Loucy (cell line): ENCODE measurements at regions not wholly inside any gene's neighbourhood (a gene's known extent, or its start where the extent isn't known, plus 50 kb on each side); places are given as distances from the start of the nearest gene placed in this dataset.

Experiments
- H2AFZ ChIP-seq: fragments of 200-600 bp; sonication (generic); 2 replicates; pipeline ENCODE4 v1.6.0; 2016; ENCODE audit warnings: antibody characterized with exemption, mild to moderate bottlenecking, low read length, moderate library complexity
- H3F3A ChIP-seq: fragments of 200-600 bp; 2 replicates; pipeline ENCODE4 v1.6.0; 2016; ENCODE audit warnings: antibody characterized with exemption, low read depth, mild to moderate bottlenecking
- H3K27me3 ChIP-seq: fragments of 200-600 bp; sonication (generic); 2 replicates; pipeline ENCODE4 v1.6.1; 2014; ENCODE audit warnings: low read length, mild to moderate bottlenecking; ENCODE audit not compliant: insufficient read depth, poor library complexity, severe bottlenecking
- H3K36me3 ChIP-seq: fragments of 200-600 bp; sonication (generic); 2 replicates; pipeline ENCODE4 v1.6.1; 2016; ENCODE audit warnings: low read length; ENCODE audit not compliant: insufficient read depth
- H3K4me1 ChIP-seq: fragments of 200-600 bp; sonication (generic); 2 replicates; pipeline ENCODE4 v1.5.1; 2014; ENCODE audit warnings: low read length, mild to moderate bottlenecking; ENCODE audit not compliant: insufficient read depth, poor library complexity, severe bottlenecking
- H3K4me2 ChIP-seq: fragments of 200-600 bp; sonication (generic); 2 replicates; pipeline ENCODE4 v1.6.0; 2014; ENCODE audit warnings: antibody characterized with exemption, low read length, low read depth, mild to moderate bottlenecking; ENCODE audit not compliant: poor library complexity, severe bottlenecking
- H3K4me3 ChIP-seq: fragments of 200-600 bp; sonication (generic); 2 replicates; pipeline ENCODE4 v1.5.1; 2014; ENCODE audit warnings: low read length, mild to moderate bottlenecking, mixed read lengths; ENCODE audit not compliant: poor library complexity, severe bottlenecking
- H3K79me2 ChIP-seq: fragments of 200-600 bp; sonication (generic); 2 replicates; pipeline ENCODE4 v1.6.1; 2014; ENCODE audit warnings: low read length; ENCODE audit not compliant: insufficient read depth
- H3K9ac ChIP-seq: fragments of 200-600 bp; sonication (generic); 2 replicates; pipeline ENCODE4 v1.6.0; 2014; ENCODE audit warnings: mild to moderate bottlenecking, low read depth, low read length, moderate library complexity; ENCODE audit not compliant: poor library complexity, severe bottlenecking
- H3K9me2 ChIP-seq: fragments of 200-600 bp; sonication (generic); replicated peaks from 2 replicates; pipeline ENCODE4 v1.6.1; 2016; ENCODE audit warnings: low read depth, low read length, mixed read lengths
- H3K9me3 ChIP-seq: fragments of 200-600 bp; sonication (generic); 2 replicates; pipeline ENCODE4 v1.6.1; 2014; ENCODE audit warnings: mild to moderate bottlenecking, antibody characterized with exemption, low read length, low read depth; ENCODE audit not compliant: insufficient read depth
- H4K20me1 ChIP-seq: fragments of 200-600 bp; sonication (generic); 2 replicates; pipeline ENCODE4 v1.6.0; 2014; ENCODE audit warnings: antibody characterized with exemption, low read length, mild to moderate bottlenecking; ENCODE audit not compliant: insufficient read depth, poor library complexity, severe bottlenecking
- CTCF ChIP-seq: fragments of 200-600 bp; sonication (generic); conservative IDR thresholded peaks from 2 replicates; pipeline ENCODE4 v1.5.1; 2014; ENCODE audit warnings: mild to moderate bottlenecking, antibody characterized with exemption, low read length
- EZH2phosphoT487 ChIP-seq: fragments of 200-600 bp; IDR thresholded peaks from 2 replicates; pipeline ENCODE4 v1.6.1; 2018; ENCODE audit warnings: antibody characterized with exemption, mild to moderate bottlenecking, moderate library complexity, borderline replicate concordance

- TF ChIP-seq EZH2phosphoT487, result no peak
- TF ChIP-seq CTCF, result no peak
- Histone ChIP-seq H3F3A (no peaks in the 10 kb centered on the region), H3K4me2 (no peak overlapping the region), H3K36me3 (no peaks in the 10 kb centered on the region), H3K4me1 (no peaks in the 10 kb centered on the region), H3K9ac (no peak overlapping the region), H3K79me2 (no peaks in the 10 kb centered on the region), H4K20me1 (no peaks in the 10 kb centered on the region), H3K9me2 (no peaks in the 10 kb centered on the region), H3K4me3 (no peak overlapping the region), H2AFZ (no peak overlapping the region), H3K9me3 (no peaks in the 10 kb centered on the region), H3K27me3 (no peaks in the 10 kb centered on the region)
These were observed 669.0 kb downstream of the LRRC70 start for GRCh38 chr5:63247651-63248050.

GRCh38 chr5:63245271-63245670 is 666.7 kb downstream of the LRRC70 start:
- TF ChIP-seq EZH2phosphoT487 (no peak), CTCF (no peak)
- Histone ChIP-seq H3K4me3 (no peak overlapping the region), H3K27me3 (no peaks in the 10 kb centered on the region), H3K36me3 (no peaks in the 10 kb centered on the region), H2AFZ (no peak overlapping the region), H3K4me2 (no peak overlapping the region), H4K20me1 (no peaks in the 10 kb centered on the region), H3K9ac (no peak overlapping the region), H3K9me3 (no peaks in the 10 kb centered on the region), H3K79me2 (no peaks in the 10 kb centered on the region), H3K4me1 (no peaks in the 10 kb centered on the region), H3K9me2 (no peaks in the 10 kb centered on the region), H3F3A (no peaks in the 10 kb centered on the region)

- Histone ChIP-seq H4K20me1 (no peaks in the 10 kb centered on the region), H3K4me2 (no peak overlapping the region), H3K79me2 (no peaks in the 10 kb centered on the region), H2AFZ (no peak overlapping the region), H3F3A (no peaks in the 10 kb centered on the region), H3K9me2 (0 out of 2 replicates have a peak, but pooled peaks cover 4% of the 10 kb centered on the region), H3K9ac (no peak overlapping the region), H3K4me1 (no peaks in the 10 kb centered on the region), H3K9me3 (no peaks in the 10 kb centered on the region), H3K27me3 (no peaks in the 10 kb centered on the region), H3K36me3 (no peaks in the 10 kb centered on the region), H3K4me3 (no peak overlapping the region)
- no peak for TF ChIP-seq EZH2phosphoT487
- no peak for TF ChIP-seq CTCF
These were observed 661.6 kb downstream of the LRRC70 start for GRCh38 chr5:63240063-63240755.
